A549 (cell line): ENCODE measurements at regions not wholly inside any gene's neighbourhood (a gene's known extent, or its start where the extent isn't known, plus 50 kb on each side); places are given as distances from the start of the nearest gene placed in this dataset.

ENCODE experiments used
- ATAC-seq, 2 experiments: fragments of 200-7000 bp in 1 of 2; fragments of >200 bp in 1 of 2; cut with Nextera tagmentation in 1 of 2; cut with Tn5 transposase in 1 of 2; 3 replicates each; pipeline versions ENCODE4 v1.8.0 to v1.9.1; 2018 to 2020; ENCODE audit warnings: mild to moderate bottlenecking in 1 of 2, moderate library complexity in 1 of 2
- CTCF ChIA-PET: fragments of 300-600 bp; sonication (Branson Sonifier 250); formaldehyde crosslinking; extraction: SDS; loops from one replicate; lab custom pipeline; 2021; ENCODE audit warnings: antibody characterized with exemption, inconsistent platforms; lab: Yijun Ruan, JAX
- POLR2A ChIA-PET: fragments of 350-600 bp; formaldehyde crosslinking; extraction: SDS; loops from one replicate; lab custom pipeline; 2021; ENCODE audit warnings: antibody characterized with exemption, inconsistent platforms; lab: Yijun Ruan, JAX
- DNase-seq, 2 experiments: peaks; one replicate each; pipeline versions ENCODE4 v3.0.0 to v3.0.0-alpha.2; 2011 to 2016; ENCODE audit warnings: low read depth in 1 of 2, low spot score in 1 of 2
- FAIRE-seq: peaks from 2 replicates; lab custom pipeline; 2011; peaks lifted over from hg19 to GRCh38; lab: Jason Lieb, UNC
- H3K27ac ChIP-seq, 2 experiments: fragments of >200 bp; sonication (Bioruptor Twin); formaldehyde crosslinking; 3 replicates each; pipeline ENCODE4 v1.5.1; 2016 to 2017
- H3K4me1 ChIP-seq: fragments of >200 bp; sonication (Bioruptor Twin); formaldehyde crosslinking; 3 replicates; pipeline ENCODE4 v1.6.1; 2016
- H3K4me2 ChIP-seq: fragments of >200 bp; sonication (Bioruptor Twin); formaldehyde crosslinking; 3 replicates; pipeline ENCODE4 v1.6.1; 2016
- H3K4me3 ChIP-seq: fragments of >200 bp; sonication (Bioruptor Twin); formaldehyde crosslinking; 3 replicates; pipeline ENCODE4 v1.5.1; 2016
- H3K9me3 ChIP-seq: fragments of >200 bp; sonication (Bioruptor Twin); formaldehyde crosslinking; 3 replicates; pipeline ENCODE4 v1.6.1; 2016
- BCL3 ChIP-seq: fragments of >200 bp; sonication (Bioruptor Twin); formaldehyde crosslinking; IDR thresholded peaks from 3 replicates; pipeline ENCODE4 v1.6.1; 2016
- BHLHE40 ChIP-seq: IDR thresholded peaks from 2 replicates; pipeline ENCODE4 v1.6.1; 2012; ENCODE audit warnings: low read depth, low read length, inconsistent platforms
- CBX2 ChIP-seq: fragments of 200-600 bp; sonication (generic); IDR thresholded peaks from 2 replicates; pipeline ENCODE4 v1.6.1; 2016; ENCODE audit warnings: low read depth, mild to moderate bottlenecking, borderline replicate concordance
- CBX8 ChIP-seq: fragments of 200-600 bp; sonication (generic); IDR thresholded peaks from 2 replicates; pipeline ENCODE4 v1.6.1; 2016
- CEBPB ChIP-seq, 2 experiments: fragments of >200 bp in 1 of 2; sonication (Bioruptor Twin) in 1 of 2; formaldehyde crosslinking in 1 of 2; IDR thresholded peaks; 2 replicates each; pipeline ENCODE4 v1.6.1; 2012 to 2016
- CHD2 ChIP-seq: fragments of 150-350 bp; IDR thresholded peaks from 2 replicates; pipeline ENCODE4 v1.6.1; 2014; ENCODE audit warnings: low read length; ENCODE audit not compliant: partially characterized antibody
- E2F6 ChIP-seq: IDR thresholded peaks from 2 replicates; pipeline ENCODE4 v1.6.1; 2012; ENCODE audit warnings: low read depth, borderline replicate concordance
- EHMT2 ChIP-seq: fragments of 200-600 bp; sonication (generic); IDR thresholded peaks from 2 replicates; pipeline ENCODE4 v1.6.1; 2016; ENCODE audit warnings: antibody characterized with exemption, low read depth, mild to moderate bottlenecking, moderate library complexity
- EP300 ChIP-seq, 2 experiments: fragments of >200 bp; sonication (Bioruptor Twin); formaldehyde crosslinking; IDR thresholded peaks; 2 replicates in 1 of 2; 3 replicates in 1 of 2; pipeline ENCODE4 v1.6.1; 2016 to 2017
- ESRRA ChIP-seq: fragments of 150-350 bp; IDR thresholded peaks from 2 replicates; pipeline ENCODE4 v1.6.1; 2014; ENCODE audit warnings: mild to moderate bottlenecking, low read length, borderline replicate concordance
- FOSB ChIP-seq: fragments of 250-450 bp; sonication (Bioruptor Pico); IDR thresholded peaks from 2 replicates; pipeline ENCODE4 v1.5.0; 2020; ENCODE audit warnings: mild to moderate bottlenecking, moderate library complexity
- FOXS1 ChIP-seq: fragments of 250-450 bp; sonication (Bioruptor Pico); IDR thresholded peaks from 2 replicates; pipeline ENCODE4 v1.5.0; 2020; ENCODE audit warnings: mild to moderate bottlenecking, moderate library complexity
- GATA3 ChIP-seq: IDR thresholded peaks from 2 replicates; pipeline ENCODE4 v1.6.1; 2012; ENCODE audit warnings: borderline replicate concordance
- HDAC2 ChIP-seq: fragments of 200-600 bp; sonication (generic); IDR thresholded peaks from 2 replicates; pipeline ENCODE4 v1.6.1; 2016
- HEYL ChIP-seq: fragments of 250-450 bp; sonication (Bioruptor Pico); IDR thresholded peaks from 2 replicates; pipeline ENCODE4 v1.8.0; 2021; ENCODE audit warnings: mild to moderate bottlenecking, moderate library complexity
- HMGXB4 ChIP-seq: fragments of 250-450 bp; sonication (Bioruptor Pico); IDR thresholded peaks from 2 replicates; pipeline ENCODE4 v1.5.0; 2021; ENCODE audit warnings: mild to moderate bottlenecking, moderate library complexity, borderline replicate concordance
- HOXB13 ChIP-seq: fragments of 250-450 bp; sonication (Bioruptor Pico); IDR thresholded peaks from 2 replicates; pipeline ENCODE4 v1.5.0; 2020; ENCODE audit warnings: low read depth, mild to moderate bottlenecking, moderate library complexity
- JUN ChIP-seq, 2 experiments: fragments of >200 bp; sonication (Bioruptor Twin); formaldehyde crosslinking; IDR thresholded peaks; 2 replicates in 1 of 2; 3 replicates in 1 of 2; pipeline ENCODE4 v1.6.1; 2016 to 2017
- JUNB ChIP-seq: fragments of >200 bp; sonication (Bioruptor Twin); formaldehyde crosslinking; IDR thresholded peaks from 2 replicates; pipeline ENCODE4 v1.6.1; 2016
- MAFK ChIP-seq: fragments of 450-650 bp; IDR thresholded peaks from 2 replicates; pipeline ENCODE4 v1.6.1; 2014; ENCODE audit not compliant: partially characterized antibody
- MAX ChIP-seq: IDR thresholded peaks from 2 replicates; pipeline ENCODE4 v1.6.1; 2012
- MAZ ChIP-seq: fragments of 150-350 bp; IDR thresholded peaks from 2 replicates; pipeline ENCODE4 v1.6.1; 2014; ENCODE audit warnings: antibody characterized with exemption, low read depth, low read length, borderline replicate concordance
- MYC ChIP-seq: IDR thresholded peaks from 2 replicates; pipeline ENCODE4 v1.6.1; 2012; ENCODE audit warnings: mild to moderate bottlenecking, inconsistent platforms, low read length, improper control_type of control experiment, borderline replicate concordance
- NPAS2 ChIP-seq: fragments of 250-450 bp; sonication (Bioruptor Pico); IDR thresholded peaks from 2 replicates; pipeline ENCODE4 v1.8.0; 2022; ENCODE audit warnings: mild to moderate bottlenecking, moderate library complexity, borderline replicate concordance
- NR3C1 ChIP-seq: fragments of >200 bp; sonication (Bioruptor Twin); formaldehyde crosslinking; IDR thresholded peaks from 3 replicates; pipeline ENCODE4 v1.6.1; 2017
- POLR2AphosphoS2 ChIP-seq: conservative IDR thresholded peaks from 2 replicates; pipeline ENCODE4 v1.6.1; 2012; ENCODE audit warnings: low read length, improper control_type of control experiment, inconsistent platforms
- RARB ChIP-seq: fragments of 250-450 bp; sonication (Bioruptor Pico); IDR thresholded peaks from 2 replicates; pipeline ENCODE4 v1.8.0; 2021; ENCODE audit warnings: mild to moderate bottlenecking, moderate library complexity
- REST ChIP-seq: fragments of 200-600 bp; sonication (generic); IDR thresholded peaks from 2 replicates; pipeline ENCODE4 v1.6.1; 2016; ENCODE audit warnings: antibody characterized with exemption, mild to moderate bottlenecking, moderate library complexity
- RFX5 ChIP-seq: fragments of 450-650 bp; IDR thresholded peaks from 2 replicates; pipeline ENCODE4 v1.7.1; 2014; ENCODE audit warnings: antibody characterized with exemption, mild to moderate bottlenecking, moderate library complexity
- SREBF2 ChIP-seq: fragments of 450-650 bp; IDR thresholded peaks from 2 replicates; pipeline ENCODE4 v1.6.1; 2014; ENCODE audit warnings: mild to moderate bottlenecking, moderate library complexity
- TFCP2L1 ChIP-seq: fragments of 250-450 bp; sonication (Bioruptor Pico); IDR thresholded peaks from 2 replicates; pipeline ENCODE4 v1.5.0; 2021; ENCODE audit warnings: mild to moderate bottlenecking
- ZSCAN20 ChIP-seq: fragments of 250-450 bp; sonication (Bioruptor Pico); IDR thresholded peaks from 2 replicates; pipeline ENCODE4 v1.8.0; 2022; ENCODE audit warnings: mild to moderate bottlenecking, moderate library complexity
- WGBS: methylation state at CpG from one replicate; pipeline ENCODE4 v1.1.6; 2017; ENCODE audit errors: missing lambda C conversion rate; 5-methylcytosine and 5-hydroxymethylcytosine counted together

- H3K4me2 ChIP-seq = no peak overlapping the region
- no peak for FAIRE-seq
- WGBS = 79% methylated on average over 1 of the region's 1 CpG
Observed at GRCh38 chr16:73413830-73414190, 365.9 kb upstream of the ZFHX3 start.

GRCh38 chr16:73413091-73413829, 365.3 kb upstream of the ZFHX3 start:
- Histone ChIP-seq H3K4me3 (no peak overlapping the region), H3K27ac (no peak overlapping the region)
- POLR2A ChIA-PET = no interaction called here
- no peak for DNase-seq
- ATAC-seq = no peak
- TF ChIP-seq FOSB (CRISPR knock-in tag) (no peak), FOXS1 (CRISPR knock-in tag) (no peak), HOXB13 (CRISPR knock-in tag) (no peak), JUNB (no peak), CBX8 (no peak), E2F6 (no peak), NR3C1 (no peak), REST (no peak), POLR2AphosphoS2 (no peak), HDAC2 (no peak), HMGXB4 (CRISPR knock-in tag) (no peak), SREBF2 (no peak), CEBPB (IDR thresholded peaks at IDR 0.05) (no peak), HEYL (CRISPR knock-in tag) (no peak), RFX5 (no peak), BHLHE40 (no peak)
- TF ChIP-seq, all 56 proteins: peak for 0
- Histone ChIP-seq H3K4me1 (no peaks in the 10 kb centered on the region), H3K9me3 (no peaks in the 10 kb centered on the region), H3K4me2 (no peak overlapping the region)
- FAIRE-seq = no peak
- 50% methylated on average over 6 of the region's 6 CpGs for WGBS
- CTCF ChIA-PET = interaction anchor here (1.0 kb wide), 1 partner anchor 11 kb away, joined by 3 read pairs; no protein-coding TSS in a partner anchor

More at GRCh38 chr16:73413830-73414190, 365.9 kb upstream of the ZFHX3 start:
- Histone ChIP-seq H3K4me1 (peaks cover under 1% of the 10 kb centered on the region; the same call in 2 of the 3 replicates), H3K9me3 (no peaks in the 10 kb centered on the region), H3K27ac (no peak overlapping the region), H3K4me3 (no peak overlapping the region)
- TF ChIP-seq TFCP2L1 (no peak), EHMT2 (no peak), RARB (CRISPR knock-in tag) (no peak), GATA3 (no peak), MAX (no peak), CHD2 (no peak), MYC (no peak), MAZ (no peak), JUN (IDR thresholded peaks at IDR 0.05) (no peak), ESRRA (no peak), ZSCAN20 (CRISPR knock-in tag) (no peak), EP300 (IDR thresholded peaks at IDR 0.05) (no peak), BCL3 (no peak), CBX2 (no peak), MAFK (no peak), HMGXB4 (CRISPR knock-in tag) (no peak), NPAS2 (CRISPR knock-in tag) (no peak)
- ChIA-PET POLR2A (no interaction called here), CTCF (interaction anchor here (1.0 kb wide), 1 partner anchor 11 kb away, joined by 3 read pairs; no protein-coding TSS in a partner anchor)
- ATAC-seq = no peak
- no peak for DNase-seq
